Colonic mucosa (tissue), 4 donors: ENCODE measurements at regions not wholly inside any gene's neighbourhood (a gene's known extent, or its start where the extent isn't known, plus 50 kb on each side); places are given as distances from the start of the nearest gene placed in this dataset.

Experiments
- DNase-seq: peaks from one replicate; pipeline ENCODE4 v3.0.0-alpha.2; 2020
- H3K27ac ChIP-seq: fragments of 200-600 bp; one replicate; pipeline ENCODE4 v1.8.0; 2021
- H3K27me3 ChIP-seq: fragments of 200-600 bp; one replicate; pipeline ENCODE4 v1.8.0; 2021
- H3K36me3 ChIP-seq: fragments of 200-600 bp; one replicate; pipeline ENCODE4 v1.8.0; 2021
- H3K4me1 ChIP-seq: fragments of 200-600 bp; one replicate; pipeline ENCODE4 v1.8.0; 2021; ENCODE audit warnings: mild to moderate bottlenecking
- H3K4me3 ChIP-seq: fragments of 200-600 bp; one replicate; pipeline ENCODE4 v1.8.0; 2021
- H3K9ac ChIP-seq, 2 donors: one replicate each; pipeline ENCODE4 v1.7.0; 2013; ENCODE audit warnings: control low read depth in 2 of 2, low read depth in 2 of 2, low read length in 2 of 2
- H3K9me3 ChIP-seq: fragments of 200-600 bp; one replicate; pipeline ENCODE4 v1.8.0; 2021
- intact Hi-C: fragments of 100-400 bp; cut with DNase I; formaldehyde crosslinking; loops from one replicate; pipeline ENCODE4 v1.14.1; 2022
- TF ChIP-seq, protein P1 (sequence below): fragments of 200-600 bp; IDR thresholded peaks from one replicate; pipeline ENCODE4 v1.8.0; 2022; ENCODE audit warnings: antibody characterized with exemption, mild to moderate bottlenecking
- donor health status: healthy.
- donor health status: DM: no; HTN: no; CAD: no.
- donor health status: DM: no; HTN: no; CAD: no.

DNA sequence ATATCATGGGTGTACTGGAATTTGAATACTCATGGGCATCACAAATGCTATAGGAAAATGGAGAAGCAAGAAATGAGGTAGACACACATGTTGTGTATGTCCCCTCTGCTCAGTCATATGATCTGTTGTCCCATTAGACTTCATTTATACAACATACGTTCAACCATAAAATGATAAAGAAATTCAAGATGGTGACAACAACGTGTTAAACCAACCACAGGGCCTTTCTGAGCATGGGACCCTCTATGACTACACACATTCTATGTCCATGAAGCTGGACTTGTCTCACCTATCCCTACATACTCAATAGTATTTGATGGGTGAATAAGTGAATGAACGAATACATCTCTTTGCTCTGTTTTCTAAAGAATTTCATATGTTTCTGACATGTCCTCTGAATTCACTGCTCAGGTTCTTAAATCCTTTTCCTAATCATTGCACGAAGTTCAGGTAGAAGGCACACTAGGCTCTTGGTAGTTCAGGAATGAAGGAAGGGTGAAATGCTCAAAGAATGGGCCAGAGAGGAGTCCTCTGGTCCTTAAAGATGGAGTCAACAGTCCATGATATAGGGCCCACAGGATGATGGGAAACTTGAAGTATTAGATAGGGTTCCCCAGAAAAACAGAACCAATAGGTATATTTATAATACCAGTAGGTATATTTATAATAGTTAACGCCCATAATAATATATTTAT, 105.7 kb upstream of the PPM1H start:
- no peak overlapping the region for H3K4me3 ChIP-seq
- no peak overlapping the region for H3K27ac ChIP-seq
- no peaks in the 10 kb centered on the region for H3K4me1 ChIP-seq
- H3K9me3 ChIP-seq = no peaks in the 10 kb centered on the region
- intact Hi-C loops = no loop called here
- H3K27me3 ChIP-seq = no peaks in the 10 kb centered on the region
- no peak for DNase-seq
- H3K9ac ChIP-seq = no peak overlapping the region
- TF ChIP-seq, protein P1, sequence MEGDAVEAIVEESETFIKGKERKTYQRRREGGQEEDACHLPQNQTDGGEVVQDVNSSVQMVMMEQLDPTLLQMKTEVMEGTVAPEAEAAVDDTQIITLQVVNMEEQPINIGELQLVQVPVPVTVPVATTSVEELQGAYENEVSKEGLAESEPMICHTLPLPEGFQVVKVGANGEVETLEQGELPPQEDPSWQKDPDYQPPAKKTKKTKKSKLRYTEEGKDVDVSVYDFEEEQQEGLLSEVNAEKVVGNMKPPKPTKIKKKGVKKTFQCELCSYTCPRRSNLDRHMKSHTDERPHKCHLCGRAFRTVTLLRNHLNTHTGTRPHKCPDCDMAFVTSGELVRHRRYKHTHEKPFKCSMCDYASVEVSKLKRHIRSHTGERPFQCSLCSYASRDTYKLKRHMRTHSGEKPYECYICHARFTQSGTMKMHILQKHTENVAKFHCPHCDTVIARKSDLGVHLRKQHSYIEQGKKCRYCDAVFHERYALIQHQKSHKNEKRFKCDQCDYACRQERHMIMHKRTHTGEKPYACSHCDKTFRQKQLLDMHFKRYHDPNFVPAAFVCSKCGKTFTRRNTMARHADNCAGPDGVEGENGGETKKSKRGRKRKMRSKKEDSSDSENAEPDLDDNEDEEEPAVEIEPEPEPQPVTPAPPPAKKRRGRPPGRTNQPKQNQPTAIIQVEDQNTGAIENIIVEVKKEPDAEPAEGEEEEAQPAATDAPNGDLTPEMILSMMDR = no peak
- H3K36me3 ChIP-seq = no peaks in the 10 kb centered on the region

DNA sequence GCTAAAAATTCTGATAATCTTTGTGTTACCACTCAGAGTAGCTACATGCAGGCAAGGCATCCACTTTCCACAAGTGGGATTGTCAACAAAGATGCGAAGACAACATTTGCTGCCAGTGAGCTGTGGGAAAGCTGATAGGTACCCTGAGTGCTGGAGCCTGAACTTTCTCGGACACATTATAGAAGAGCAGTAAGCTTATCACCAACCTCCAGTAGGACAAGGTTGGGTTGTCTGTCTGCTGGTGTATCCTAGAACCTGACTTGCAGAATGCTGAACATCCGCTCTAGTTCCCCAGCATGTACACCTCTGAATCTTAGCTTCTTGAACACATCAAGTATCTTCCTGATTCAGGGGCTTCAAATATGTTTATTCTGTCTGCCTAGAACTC, 103.8 kb upstream of the PPM1H start:
- Histone ChIP-seq H3K36me3 (no peaks in the 10 kb centered on the region), H3K4me3 (no peak overlapping the region), H3K27ac (no peak overlapping the region), H3K27me3 (no peaks in the 10 kb centered on the region), H3K9me3 (no peaks in the 10 kb centered on the region), H3K9ac (no peak overlapping the region), H3K4me1 (no peaks in the 10 kb centered on the region)
- no peak for DNase-seq
- TF ChIP-seq, protein P1 = no peak
- intact Hi-C loops = no loop called here

DNA sequence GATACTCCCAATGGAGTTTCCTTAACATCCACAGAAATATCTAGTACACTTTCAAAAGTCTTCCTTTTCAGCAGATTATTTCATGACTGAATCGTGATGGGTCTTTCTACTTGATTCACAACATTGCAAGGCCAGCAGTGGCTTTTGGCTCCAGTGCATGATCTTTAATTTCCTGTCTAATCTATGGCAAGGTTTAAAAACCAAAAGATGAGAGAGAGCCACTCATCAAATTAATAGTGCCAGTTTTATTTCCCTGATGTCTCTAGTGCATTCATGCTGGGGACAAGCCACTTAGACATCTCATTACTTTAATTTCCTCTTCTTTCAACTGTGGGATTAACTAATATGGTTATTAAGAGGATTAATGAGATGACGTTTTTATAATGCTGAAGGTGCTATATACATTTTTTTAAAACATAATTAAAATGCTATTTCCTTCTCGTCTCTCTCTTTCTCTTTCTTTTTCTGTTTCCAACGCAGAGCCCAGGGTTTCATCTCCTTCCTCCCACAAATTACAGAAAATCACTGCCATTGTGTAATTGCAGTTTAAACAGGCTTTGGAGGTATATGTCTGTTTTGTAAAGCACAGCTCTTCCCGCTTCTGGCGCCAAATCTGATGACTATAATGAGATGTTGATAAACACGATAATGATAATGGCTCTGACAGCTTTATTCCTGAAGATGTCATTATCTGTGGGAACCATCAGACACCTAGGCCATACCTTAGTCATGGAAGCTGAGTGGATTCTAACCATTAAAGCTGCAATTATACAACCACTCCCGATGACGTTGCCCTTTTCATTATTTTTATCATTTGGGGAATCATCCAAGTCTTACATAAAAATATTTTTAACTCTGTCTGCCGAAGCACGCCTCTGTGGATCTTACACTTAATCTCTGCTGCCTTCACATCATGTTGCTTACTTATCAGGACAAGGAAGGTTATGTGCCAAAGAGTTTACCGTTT, 103.1 kb upstream of the PPM1H start:
- H3K27ac ChIP-seq = no peak overlapping the region
- no peaks in the 10 kb centered on the region for H3K36me3 ChIP-seq
- no peaks in the 10 kb centered on the region for H3K4me1 ChIP-seq
- H3K4me3 ChIP-seq = no peak overlapping the region
- no peak overlapping the region for H3K9ac ChIP-seq
- H3K27me3 ChIP-seq = no peaks in the 10 kb centered on the region
- no peak for DNase-seq
- intact Hi-C loops = no loop called here
- no peaks in the 10 kb centered on the region for H3K9me3 ChIP-seq
- TF ChIP-seq, protein P1 = no peak

DNA sequence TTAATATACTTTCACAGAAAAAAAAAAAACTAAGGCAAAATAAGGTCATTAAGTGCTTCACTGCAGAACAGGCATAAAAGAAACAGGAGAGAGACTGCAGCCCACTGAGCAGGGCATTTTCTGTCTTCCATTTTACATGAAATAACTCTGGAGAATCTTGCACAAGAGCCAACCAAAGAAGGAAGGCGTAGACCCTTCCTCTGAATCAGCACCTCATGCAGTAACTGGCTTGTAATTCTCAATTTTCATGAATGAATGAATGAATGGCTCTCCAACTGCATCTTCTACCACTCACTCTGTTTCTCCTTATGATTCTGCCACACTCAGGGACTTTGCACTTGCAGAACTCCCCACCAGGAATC, 102.0 kb upstream of the PPM1H start:
- H3K4me1 ChIP-seq = no peaks in the 10 kb centered on the region
- no peaks in the 10 kb centered on the region for H3K9me3 ChIP-seq
- no peak overlapping the region for H3K9ac ChIP-seq
- no peaks in the 10 kb centered on the region for H3K27me3 ChIP-seq
- H3K27ac ChIP-seq = no peak overlapping the region
- TF ChIP-seq, protein P1 = no peak
- DNase-seq = no peak
- intact Hi-C loops = no loop called here
- H3K36me3 ChIP-seq = no peaks in the 10 kb centered on the region
- H3K4me3 ChIP-seq = no peak overlapping the region

DNA sequence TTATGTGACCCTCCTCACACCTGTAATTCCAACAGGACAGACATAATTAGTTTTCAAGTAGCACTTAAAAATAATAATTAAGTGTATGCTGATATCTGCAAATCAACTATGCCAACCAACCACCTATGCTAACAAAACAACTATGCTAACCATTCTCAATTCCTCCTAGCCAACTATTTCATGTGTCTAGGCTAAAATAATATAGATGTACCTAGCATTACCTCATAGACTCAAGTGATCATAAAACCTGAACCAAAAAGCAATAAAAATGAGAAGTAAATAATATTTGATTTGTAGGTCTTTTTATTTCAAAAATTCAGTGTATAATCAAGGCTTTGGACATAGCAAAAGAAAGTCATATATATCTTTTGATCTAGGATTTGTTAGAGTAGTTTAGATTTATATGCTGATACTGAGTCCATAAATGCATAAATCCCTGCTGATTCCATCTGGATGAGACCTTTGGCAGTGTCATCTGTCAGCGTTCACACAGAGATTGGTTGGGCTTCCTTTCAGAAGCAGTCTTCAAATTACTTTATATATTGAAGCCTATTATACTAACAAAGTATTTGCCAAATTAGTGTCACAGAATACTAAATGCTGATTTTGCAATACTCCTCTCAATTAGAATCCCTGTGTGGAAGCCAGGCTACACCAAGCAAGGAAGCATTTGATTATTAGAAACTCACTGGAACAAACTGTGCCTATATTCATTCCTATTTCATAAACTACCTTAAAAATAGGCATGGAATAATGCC, 101.4 kb upstream of the PPM1H start:
- H3K27me3 ChIP-seq = no peaks in the 10 kb centered on the region
- H3K27ac ChIP-seq = no peak overlapping the region
- H3K36me3 ChIP-seq = no peaks in the 10 kb centered on the region
- H3K9me3 ChIP-seq = no peaks in the 10 kb centered on the region
- no peak overlapping the region for H3K9ac ChIP-seq
- TF ChIP-seq, protein P1 = no peak
- DNase-seq = no peak
- no peak overlapping the region for H3K4me3 ChIP-seq
- no peaks in the 10 kb centered on the region for H3K4me1 ChIP-seq
- intact Hi-C loops = no loop called here
